DMS114 treated with DMSO at 0.1 percent for 48 hours (cell line): ENCODE measurements at regions not wholly inside any gene's neighbourhood (a gene's known extent, or its start where the extent isn't known, plus 50 kb on each side); places are given as distances from the start of the nearest gene placed in this dataset.
A peak's percentile ranks its signal among the peaks of the same experiment; 100 is the strongest.
"Not testable (repeated sequence)": the region's sequence is repeated elsewhere in the genome, so short reads cannot be mapped to it uniquely, and the experiment has no call there.

Experiments used
- DNase-seq: peaks from one replicate; lab custom pipeline; 2025; ENCODE audit not compliant: unreplicated experiment; lab: John Stamatoyannopoulos, UW

DNA sequence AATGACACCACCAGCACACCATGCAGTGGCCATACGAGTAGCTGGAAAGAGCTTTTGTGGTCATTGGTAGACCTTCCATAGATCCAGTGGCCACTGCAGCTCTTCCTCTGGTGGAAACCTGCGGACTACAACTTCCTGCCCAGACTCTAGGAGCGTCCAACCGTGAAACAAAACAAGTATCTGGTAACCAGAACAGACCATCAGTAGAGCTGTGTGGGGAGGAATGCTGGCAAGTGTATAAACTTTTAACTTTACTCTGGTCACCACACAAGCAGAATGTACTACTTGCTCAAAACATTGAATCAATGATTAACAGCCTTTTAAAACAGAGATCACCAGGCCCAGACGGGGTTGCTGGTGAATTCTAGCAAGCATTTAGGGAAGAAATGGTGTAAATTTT lies 154.7 kb upstream of the DGKB start:
- DNase-seq = no peak

DNA sequence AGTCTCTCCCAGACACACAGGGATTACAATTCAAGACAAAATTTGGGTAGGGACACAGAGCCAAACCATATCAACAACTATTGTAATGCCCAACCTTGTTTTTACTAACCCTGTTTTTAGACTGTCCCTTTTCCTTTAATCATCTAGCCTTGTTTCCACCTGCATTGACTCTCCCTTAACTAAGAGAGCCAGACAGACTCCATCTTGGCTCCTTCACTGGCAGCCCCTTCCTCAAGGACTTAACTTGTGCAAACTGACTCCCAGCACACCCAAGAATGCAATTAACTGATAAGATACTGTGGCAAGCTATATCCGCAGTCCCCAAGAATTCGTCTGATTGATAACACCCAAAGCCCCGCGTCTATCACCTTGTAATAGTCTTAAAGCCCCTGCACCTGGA lies 151.8 kb upstream of the DGKB start:
- not testable (repeated sequence) for DNase-seq

GRCh38 chr7:15049157-15049556 lies 146.6 kb upstream of the DGKB start:
- DNase-seq = no peak

DNA sequence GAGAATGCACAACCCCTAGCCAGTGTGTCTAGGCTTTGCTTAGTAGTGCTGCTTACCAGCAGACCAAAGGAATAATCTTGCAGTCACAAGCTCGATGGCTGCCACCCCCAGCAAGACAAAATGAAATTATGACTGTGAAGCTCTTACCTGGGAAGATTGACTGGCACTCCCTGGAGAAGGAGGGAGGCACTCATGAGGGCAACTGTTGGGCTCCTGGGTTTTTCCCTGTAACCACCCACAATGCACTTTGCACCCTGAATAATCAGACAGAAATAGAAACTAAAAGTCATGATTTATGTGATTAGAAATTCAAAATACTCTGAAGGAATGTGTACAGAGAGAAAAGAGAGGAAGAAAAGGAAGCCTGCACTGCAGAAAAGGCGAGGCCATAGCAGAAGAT lies 144.3 kb upstream of the DGKB start:
- no peak for DNase-seq

- DNase-seq = no peak
Measured at GRCh38 chr7:15043931-15044330, 141.4 kb upstream of the DGKB start.

GRCh38 chr7:15042285-15043065 lies 139.9 kb upstream of the DGKB start:
- DNase-seq = no peak

DNA sequence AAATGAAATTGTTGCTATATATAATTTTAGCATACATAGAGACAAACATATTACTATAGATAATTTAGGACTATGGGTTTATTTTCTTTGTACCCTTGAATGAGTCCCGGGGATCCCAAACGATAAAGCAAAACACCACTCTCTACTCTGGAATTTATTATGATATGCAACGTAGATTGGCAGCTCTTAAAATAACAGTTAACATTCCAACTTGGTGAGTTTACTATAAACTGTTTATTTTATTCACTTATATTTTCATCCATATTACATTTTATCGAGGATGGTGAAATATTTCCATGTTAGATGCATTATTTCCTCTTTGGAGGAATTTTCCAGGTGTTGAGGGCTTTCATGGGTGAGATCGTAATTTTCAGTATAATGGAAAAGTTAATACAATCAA lies 138.7 kb upstream of the DGKB start:
- DNase-seq = no peak

GRCh38 chr7:15035814-15036213 lies 133.3 kb upstream of the DGKB start:
- DNase-seq = no peak

- no peak for DNase-seq
Measured at GRCh38 chr7:15033039-15033438, 130.5 kb upstream of the DGKB start.

GRCh38 chr7:15018981-15019380 lies 116.4 kb upstream of the DGKB start:
- no peak for DNase-seq

- no peak for DNase-seq
Measured at GRCh38 chr7:15016766-15017165, 114.2 kb upstream of the DGKB start.

GRCh38 chr7:15016315-15016667 lies 113.7 kb upstream of the DGKB start:
- no peak for DNase-seq

- DNase-seq = peak; percentile 35
Measured at GRCh38 chr7:15015545-15016314, 113.2 kb upstream of the DGKB start.

- DNase-seq = no peak
Measured at GRCh38 chr7:15012135-15012534, 109.6 kb upstream of the DGKB start.

- no peak for DNase-seq
Measured at GRCh38 chr7:15011289-15011688, 108.7 kb upstream of the DGKB start.

DNA sequence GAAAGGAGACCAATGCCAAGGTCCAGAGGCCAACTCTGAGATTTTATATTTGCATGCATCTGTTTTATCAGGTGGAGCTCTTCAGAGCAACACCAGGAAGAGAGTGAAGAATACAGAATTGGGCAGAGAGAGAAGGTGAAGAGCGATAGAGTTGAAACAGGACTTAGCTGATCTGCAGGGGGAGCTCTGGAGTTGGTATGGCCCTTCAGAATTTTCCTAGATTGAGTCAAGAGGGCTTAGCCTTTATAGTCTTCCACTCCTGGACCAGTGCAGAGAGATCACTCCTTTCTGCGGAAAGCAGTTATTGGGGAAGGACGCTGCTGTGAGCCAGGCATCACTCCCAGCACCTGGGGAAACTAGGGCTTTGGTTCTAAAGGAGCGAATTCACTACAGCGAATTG lies 105.0 kb upstream of the DGKB start:
- no peak for DNase-seq

DNA sequence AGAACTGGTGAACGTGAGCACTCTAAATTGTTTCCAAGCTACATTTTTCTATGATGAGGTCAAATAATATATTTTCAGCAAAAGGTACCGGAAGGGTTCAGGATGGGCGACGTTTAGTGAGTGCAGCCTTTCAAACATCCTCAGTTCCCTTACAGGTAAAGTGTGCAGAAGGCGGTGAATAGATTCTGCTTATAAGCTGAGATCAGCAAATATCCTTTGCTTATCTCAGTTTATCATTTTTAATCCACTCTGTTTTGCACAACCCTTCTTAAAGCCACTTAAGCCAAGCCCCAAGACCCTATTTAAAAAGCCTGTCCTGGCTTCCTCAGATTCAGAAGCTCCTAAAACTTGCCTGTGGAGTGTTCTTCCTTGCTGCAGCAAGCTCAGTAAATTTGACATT lies 103.1 kb upstream of the DGKB start:
- DNase-seq = no peak

DNA sequence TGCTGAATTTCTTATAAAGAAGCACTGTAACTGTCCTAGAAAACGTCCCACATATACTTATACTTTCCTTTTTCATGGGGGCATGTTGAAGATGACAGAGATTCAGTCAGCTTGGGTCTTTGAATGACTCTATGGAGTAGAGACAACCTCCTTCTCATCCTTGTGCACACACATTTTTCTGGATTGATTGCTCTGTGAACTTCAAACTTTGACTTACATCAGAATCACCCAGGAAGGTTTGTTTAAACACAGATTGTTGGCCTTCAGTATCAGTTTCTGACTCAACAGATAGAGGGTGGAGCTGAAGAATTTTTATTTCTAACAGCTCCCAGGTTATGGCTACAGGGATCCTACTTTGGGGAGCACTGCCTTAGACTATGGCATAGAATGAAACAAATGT lies 97.6 kb upstream of the DGKB start:
- DNase-seq = no peak

GRCh38 chr7:14999331-14999730 lies 96.8 kb upstream of the DGKB start:
- no peak for DNase-seq

DNA sequence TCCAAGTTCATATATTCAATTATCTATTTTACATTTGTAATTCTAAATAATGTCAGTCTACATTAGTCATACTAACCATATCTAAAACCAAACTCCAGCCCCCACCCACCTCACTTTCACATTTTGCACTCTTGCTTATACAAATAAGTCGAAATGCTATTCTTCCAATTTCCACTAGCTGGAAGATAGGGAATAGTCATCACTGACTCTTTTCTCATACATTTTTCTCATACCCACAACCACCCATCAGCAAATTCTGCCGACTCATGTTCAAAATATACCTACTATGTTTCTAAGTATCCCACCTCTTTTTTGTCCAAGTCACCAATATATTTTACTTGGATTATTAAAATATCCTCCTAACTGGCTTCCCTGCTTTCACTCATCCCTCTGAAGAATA lies 93.2 kb upstream of the DGKB start:
- DNase-seq = no peak

GRCh38 chr7:14988941-14989340 lies 86.4 kb upstream of the DGKB start:
- DNase-seq = no peak

- DNase-seq = no peak
Measured at GRCh38 chr7:14978687-14979086, 76.1 kb upstream of the DGKB start.

GRCh38 chr7:14974688-14975087 lies 72.1 kb upstream of the DGKB start:
- DNase-seq = no peak
